C1 segment of cervical spinal cord (tissue), 14 donors: ENCODE measurements at regions not wholly inside any gene's neighbourhood (a gene's known extent, or its start where the extent isn't known, plus 50 kb on each side); places are given as distances from the start of the nearest gene placed in this dataset.

Experiments
- DNase-seq, 14 donors: peaks; one replicate each; lab custom pipeline; 2025; lab: John Stamatoyannopoulos, UW

- DNase-seq = no peak
Measured at GRCh38 chr10:120641695-120642094, 184.7 kb downstream of the PLPP4 start.

GRCh38 chr10:120643351-120643750 is 186.3 kb downstream of the PLPP4 start:
- no peak for DNase-seq

GRCh38 chr10:120644556-120645410 is 187.8 kb downstream of the PLPP4 start:
- no peak for DNase-seq

- DNase-seq = no peak
Measured at GRCh38 chr10:120646159-120646732, 189.2 kb downstream of the PLPP4 start.

- DNase-seq = no peak
Measured at GRCh38 chr10:120646738-120647456, 189.9 kb downstream of the PLPP4 start.

GRCh38 chr10:120650705-120651399 is 193.8 kb downstream of the PLPP4 start:
- DNase-seq = no peak

- DNase-seq = no peak
Measured at GRCh38 chr10:120656107-120656506, 195.1 kb upstream of the WDR11 start.

- DNase-seq = no peak
Measured at GRCh38 chr10:120657371-120657770, 193.8 kb upstream of the WDR11 start.

- DNase-seq = no peak
Measured at GRCh38 chr10:120658943-120659885, 191.9 kb upstream of the WDR11 start.

- no peak for DNase-seq
Measured at GRCh38 chr10:120666308-120666707, 184.9 kb upstream of the WDR11 start.

GRCh38 chr10:120667276-120667675 is 183.9 kb upstream of the WDR11 start:
- DNase-seq = no peak

GRCh38 chr10:120671491-120671890 is 179.7 kb upstream of the WDR11 start:
- no peak for DNase-seq

GRCh38 chr10:120683454-120683853 is 167.7 kb upstream of the WDR11 start:
- no peak for DNase-seq

- DNase-seq = no peak
Measured at GRCh38 chr10:120684226-120684625, 166.9 kb upstream of the WDR11 start.

- no peak for DNase-seq
Measured at GRCh38 chr10:120685136-120685535, 166.0 kb upstream of the WDR11 start.

GRCh38 chr10:120688928-120689327 is 162.2 kb upstream of the WDR11 start:
- DNase-seq = no peak

- DNase-seq = peak in 7 of 14 donors; percentile 3 to 36 (median 13)
Measured at GRCh38 chr10:120689777-120690529, 161.2 kb upstream of the WDR11 start.

- DNase-seq = no peak
Measured at GRCh38 chr10:120691625-120692024, 159.5 kb upstream of the WDR11 start.

GRCh38 chr10:120700426-120700825 is 150.7 kb upstream of the WDR11 start:
- no peak for DNase-seq

- DNase-seq = no peak
Measured at GRCh38 chr10:120701381-120701780, 149.8 kb upstream of the WDR11 start.
